Activated CD4-positive, alpha-beta T cell treated with anti-CD3 and anti-CD28 coated beads, Interleukin-10, Interleukin-2, amounts not matched to agents 100 ng/mL and 50 ng/mL, durations not matched to agents 16 hours and 8 hours (primary cell): ENCODE measurements at regions not wholly inside any gene's neighbourhood (a gene's known extent, or its start where the extent isn't known, plus 50 kb on each side); places are given as distances from the start of the nearest gene placed in this dataset.
"Not testable (repeated sequence)": the region's sequence is repeated elsewhere in the genome, so short reads cannot be mapped to it uniquely, and the experiment has no call there.

Experiments used
- DNase-seq: peaks from one replicate; pipeline ENCODE4 v3.0.0-alpha.2; 2020

GRCh38 chr7:150047329-150047728 lies 173.6 kb downstream of the ATP6V0E2 start:
- not testable (repeated sequence) for DNase-seq

GRCh38 chr7:150047772-150048171 lies 174.0 kb downstream of the ATP6V0E2 start:
- not testable (repeated sequence) for DNase-seq

GRCh38 chr7:150048244-150049011 lies 174.7 kb downstream of the ATP6V0E2 start:
- DNase-seq: not testable (repeated sequence)

- not testable (repeated sequence) for DNase-seq
Observed at GRCh38 chr7:150049012-150049655, 175.4 kb downstream of the ATP6V0E2 start.

- DNase-seq: not testable (repeated sequence)
Observed at GRCh38 chr7:150053396-150053795, 179.6 kb downstream of the ATP6V0E2 start.

- not testable (repeated sequence) for DNase-seq
Observed at GRCh38 chr7:150054242-150054641, 180.5 kb downstream of the ATP6V0E2 start.

GRCh38 chr7:150060259-150061221 lies 186.8 kb downstream of the ATP6V0E2 start:
- peak; percentile 88 for DNase-seq

- not testable (repeated sequence) for DNase-seq
Observed at GRCh38 chr7:150063195-150063594, 189.4 kb downstream of the ATP6V0E2 start.

GRCh38 chr7:150069555-150070313 lies 196.0 kb downstream of the ATP6V0E2 start:
- not testable (repeated sequence) for DNase-seq

GRCh38 chr7:150077543-150077942 lies 203.8 kb downstream of the ATP6V0E2 start:
- DNase-seq: not testable (repeated sequence)

- not testable (repeated sequence) for DNase-seq
Observed at GRCh38 chr7:150081865-150082264, 208.1 kb downstream of the ATP6V0E2 start.

GRCh38 chr7:150084724-150085123 lies 211.0 kb downstream of the ATP6V0E2 start:
- not testable (repeated sequence) for DNase-seq

- not testable (repeated sequence) for DNase-seq
Observed at GRCh38 chr7:150087478-150087877, 213.7 kb downstream of the ATP6V0E2 start.

GRCh38 chr7:150089139-150089538 lies 215.4 kb downstream of the ATP6V0E2 start:
- DNase-seq: not testable (repeated sequence)

- DNase-seq: not testable (repeated sequence)
Observed at GRCh38 chr7:150090776-150091175, 217.0 kb downstream of the ATP6V0E2 start.

- DNase-seq: not testable (repeated sequence)
Observed at GRCh38 chr7:150093897-150094296, 220.1 kb downstream of the ATP6V0E2 start.

- not testable (repeated sequence) for DNase-seq
Observed at GRCh38 chr7:150096213-150096994, 222.6 kb downstream of the ATP6V0E2 start.

GRCh38 chr7:150098592-150098991 lies 224.6 kb upstream of the LRRC61 start:
- DNase-seq: not testable (repeated sequence)

GRCh38 chr7:150101282-150101681 lies 221.9 kb upstream of the LRRC61 start:
- not testable (repeated sequence) for DNase-seq

- not testable (repeated sequence) for DNase-seq
Observed at GRCh38 chr7:150107283-150107682, 215.9 kb upstream of the LRRC61 start.

- DNase-seq: peak; percentile 2
Observed at GRCh38 chr7:150110375-150110820, 212.8 kb upstream of the LRRC61 start.
